Right renal cortex interstitium (tissue), 3 donors: ENCODE measurements at regions not wholly inside any gene's neighbourhood (a gene's known extent, or its start where the extent isn't known, plus 50 kb on each side); places are given as distances from the start of the nearest gene placed in this dataset.

Source experiments
- DNase-seq, 3 donors: peaks; one replicate each; pipeline ENCODE4 v3.0.0-alpha.2; 2013; ENCODE audit warnings: low read depth in 3 of 3, low spot score in 2 of 3

DNA sequence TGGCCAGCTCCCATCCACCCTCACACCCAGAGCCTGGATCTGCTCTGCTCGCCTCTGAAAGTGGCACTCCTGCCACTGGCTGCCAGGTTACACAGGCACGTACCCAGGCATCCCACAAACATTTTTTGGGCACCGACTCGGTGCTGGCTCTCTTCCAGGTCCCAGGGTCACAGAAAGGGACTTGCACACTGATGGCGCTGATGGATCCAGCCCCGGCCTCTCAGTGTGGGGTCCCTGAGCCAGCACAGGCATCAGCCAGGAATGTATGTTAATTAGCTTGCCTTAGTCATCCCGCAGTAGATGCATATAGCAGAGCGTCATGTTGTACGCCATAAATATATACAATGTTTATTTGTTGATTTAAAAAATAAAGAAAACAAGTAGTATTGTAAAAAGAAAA lies 537.2 kb downstream of the NPHP4 start:
- DNase-seq, result no peak

DNA sequence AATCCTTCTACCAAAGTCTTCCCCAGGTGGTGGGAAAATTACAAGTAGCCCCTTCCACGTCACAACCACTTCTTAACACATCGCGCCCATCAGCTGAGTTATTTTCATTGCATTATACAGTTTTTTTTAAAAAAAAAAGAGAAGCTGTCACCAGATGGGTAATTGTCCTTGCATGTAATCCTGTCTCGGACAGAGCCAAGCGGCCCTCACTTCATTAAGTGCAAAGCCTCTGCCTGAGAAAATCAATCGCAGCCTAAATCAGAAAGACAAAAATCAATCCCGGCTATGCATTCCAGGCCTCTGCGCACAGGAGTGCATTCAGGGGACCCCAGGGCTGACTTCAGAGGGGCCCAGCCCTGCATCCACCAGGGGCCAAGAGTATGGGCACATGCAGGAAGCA lies 538.9 kb downstream of the NPHP4 start:
- no peak for DNase-seq

GRCh38 chr1:5451671-5452070 lies 540.6 kb downstream of the NPHP4 start:
- DNase-seq, result no peak

- DNase-seq, result no peak
These were observed 543.7 kb downstream of the NPHP4 start for GRCh38 chr1:5448486-5448885.

GRCh38 chr1:5447503-5447960 lies 544.7 kb downstream of the NPHP4 start:
- no peak for DNase-seq

DNA sequence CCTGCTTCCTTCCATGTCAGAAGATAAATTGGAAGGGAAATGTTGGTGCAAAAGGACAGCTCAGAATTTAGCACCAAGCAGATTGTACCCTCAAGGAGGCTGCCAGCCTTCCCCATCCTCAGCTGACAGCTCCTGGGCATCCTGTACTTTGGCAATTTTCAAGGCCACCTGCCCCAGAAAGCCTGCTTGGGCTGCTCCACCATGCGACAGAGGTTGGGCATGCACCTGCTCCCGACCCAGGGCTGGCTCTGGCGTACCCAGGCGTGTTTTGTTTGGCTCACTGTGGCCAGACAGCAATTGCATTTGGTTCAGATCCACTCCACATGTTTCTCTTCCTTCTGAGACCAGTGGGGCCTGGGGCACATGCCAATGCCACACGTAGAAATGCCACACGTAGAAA lies 547.8 kb downstream of the NPHP4 start:
- DNase-seq, result no peak

DNA sequence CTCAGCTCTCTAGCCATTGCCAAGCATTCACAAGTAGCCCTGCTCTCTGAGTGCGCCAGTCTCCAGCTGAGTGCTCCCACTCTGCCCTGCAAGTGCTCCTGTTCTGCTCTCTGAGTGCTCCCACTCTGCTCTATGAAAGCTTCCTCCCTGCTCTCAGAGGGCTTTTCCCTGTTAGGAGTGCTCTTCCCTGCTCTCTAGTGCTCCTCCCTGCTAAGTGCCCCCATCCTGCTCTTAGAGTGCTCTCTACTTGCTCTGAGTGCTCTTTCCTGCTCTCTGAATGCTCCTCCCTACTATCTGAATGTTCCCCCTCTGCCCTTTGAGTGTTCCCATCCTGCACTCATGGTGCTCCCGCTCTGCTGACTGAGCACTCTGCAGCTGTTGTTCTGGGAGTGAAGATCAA lies 555.4 kb downstream of the NPHP4 start:
- DNase-seq, result no peak

GRCh38 chr1:5435414-5435813 lies 556.8 kb downstream of the NPHP4 start:
- DNase-seq, result no peak

DNA sequence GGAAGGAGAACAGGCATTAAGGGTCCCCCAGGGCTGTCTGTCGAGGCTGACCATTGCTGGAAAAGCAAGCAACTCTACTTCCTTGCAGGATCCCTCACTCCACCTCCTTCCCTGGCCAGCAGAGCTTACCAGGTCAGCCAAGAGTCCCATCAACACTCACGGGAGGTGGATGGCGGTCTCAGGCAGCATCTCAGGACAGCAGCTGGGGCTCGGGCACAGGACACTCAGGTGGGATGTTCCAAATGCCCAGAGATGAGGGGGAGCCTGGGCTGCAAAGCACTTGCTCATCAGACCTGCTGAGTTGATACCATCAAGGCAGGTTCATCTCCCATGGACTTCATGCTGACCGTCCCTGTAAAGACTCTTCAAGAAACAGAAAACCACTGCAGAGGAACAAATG lies 559.8 kb downstream of the NPHP4 start:
- DNase-seq, result no peak

- DNase-seq, result no peak
These were observed 561.1 kb downstream of the NPHP4 start for GRCh38 chr1:5430911-5431697.

DNA sequence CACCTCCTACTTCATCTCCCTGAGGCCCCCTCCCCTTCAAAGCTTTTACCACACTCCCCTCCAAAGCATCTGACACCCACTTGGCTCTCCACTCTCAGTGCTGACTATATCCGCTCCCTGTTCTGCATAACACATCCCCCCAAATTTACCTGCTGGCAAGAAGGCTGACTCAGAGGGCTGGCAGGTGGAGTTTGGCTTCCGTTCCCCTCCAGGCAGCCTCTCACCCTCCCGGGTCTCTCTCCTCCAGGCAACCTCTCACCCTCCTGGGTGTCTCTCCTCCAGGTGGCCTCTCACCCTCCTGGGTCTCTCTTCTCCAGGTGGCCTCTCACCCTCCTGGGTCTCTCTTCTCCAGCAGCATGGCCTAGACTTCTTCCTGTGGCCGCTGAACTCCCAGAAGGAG lies 562.1 kb downstream of the NPHP4 start:
- DNase-seq, result no peak

DNA sequence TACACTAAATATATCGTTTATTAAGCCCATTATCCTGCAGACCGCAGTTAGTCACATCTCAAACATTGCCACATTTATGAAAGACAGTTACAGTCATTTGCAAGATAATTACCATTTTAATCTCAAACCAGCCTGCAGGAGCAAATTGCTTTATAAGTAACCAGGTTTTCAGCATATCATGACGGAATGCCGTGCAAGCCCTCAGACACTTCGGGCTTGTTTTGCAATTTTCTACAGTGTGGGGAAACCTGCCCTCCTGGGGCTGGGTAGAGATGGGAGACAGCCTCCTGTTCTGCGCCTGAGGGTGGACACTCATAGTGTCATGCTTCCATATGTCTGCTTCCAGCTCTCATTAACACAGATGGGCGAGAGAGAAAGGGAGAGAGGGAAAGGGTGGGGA lies 563.9 kb downstream of the NPHP4 start:
- no peak for DNase-seq

GRCh38 chr1:5427026-5427613 lies 565.1 kb downstream of the NPHP4 start:
- no peak for DNase-seq

DNA sequence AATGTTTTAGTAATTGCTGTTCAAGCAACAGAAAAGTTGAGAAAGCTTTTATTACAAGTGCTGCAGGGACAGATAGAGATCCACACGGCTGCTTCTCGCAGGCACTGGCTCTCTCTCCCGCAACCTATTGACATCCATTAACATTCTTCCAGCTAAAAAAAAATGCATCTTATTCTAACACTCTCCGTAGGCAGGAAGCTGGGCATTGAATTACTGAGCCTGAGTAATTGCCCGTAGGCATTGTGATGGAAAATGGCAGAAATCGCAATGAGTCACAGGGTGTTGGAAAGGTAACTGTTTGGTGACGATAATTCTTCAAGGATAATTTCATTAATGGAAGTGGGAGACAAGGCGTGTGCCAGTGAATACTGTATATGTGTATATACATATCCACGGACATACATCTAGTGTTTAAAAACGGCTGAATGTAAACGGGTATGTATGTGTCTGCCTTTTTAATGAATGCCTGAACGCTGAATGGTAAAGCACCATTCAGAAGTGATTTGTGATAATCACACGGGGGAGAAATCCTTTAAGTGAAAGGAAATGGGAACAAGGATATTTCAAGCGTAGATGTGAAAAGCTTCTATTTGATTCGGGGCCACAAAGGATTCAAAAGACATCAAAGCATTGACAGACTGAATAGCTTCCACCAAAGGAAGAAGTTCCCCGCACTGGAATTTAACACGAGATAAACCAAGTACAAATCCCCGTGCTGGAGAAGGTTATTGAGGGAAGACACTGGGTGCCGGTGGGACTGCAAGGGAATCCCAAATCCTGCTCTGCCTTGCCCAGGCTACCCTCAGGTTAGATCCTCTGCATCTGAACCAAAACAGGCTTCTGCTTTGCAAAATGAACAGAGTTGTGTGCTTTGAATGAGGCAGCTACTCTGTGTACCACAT lies 567.2 kb downstream of the NPHP4 start:
- DNase-seq, result peak in 2 of 3 donors; percentile 17 to 43

- DNase-seq, result no peak
These were observed 569.1 kb downstream of the NPHP4 start for GRCh38 chr1:5423109-5423508.

DNA sequence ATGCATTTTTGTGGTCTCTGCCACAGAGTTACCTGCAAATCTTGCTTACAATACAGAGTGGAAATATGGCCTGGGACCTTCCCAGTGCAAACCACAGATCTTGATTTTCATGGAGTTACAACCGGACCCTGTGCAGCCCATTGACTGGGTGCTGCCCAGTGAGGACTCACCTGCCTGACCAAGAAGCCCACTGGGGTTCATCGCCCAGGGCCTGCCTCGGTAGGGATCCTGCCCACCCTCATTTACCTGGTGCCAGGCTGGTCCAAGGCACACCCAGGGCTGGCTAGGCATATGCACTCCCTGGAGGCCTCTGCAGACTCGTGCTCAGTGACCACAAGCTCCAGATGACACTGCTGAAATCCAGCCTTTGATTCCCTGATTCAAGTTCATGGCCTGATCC lies 572.7 kb downstream of the NPHP4 start:
- no peak for DNase-seq

GRCh38 chr1:5416518-5416917 lies 575.7 kb downstream of the NPHP4 start:
- DNase-seq, result no peak

- no peak for DNase-seq
These were observed 576.6 kb downstream of the NPHP4 start for GRCh38 chr1:5415606-5416005.

GRCh38 chr1:5410652-5411051 lies 581.6 kb downstream of the NPHP4 start:
- DNase-seq, result no peak

DNA sequence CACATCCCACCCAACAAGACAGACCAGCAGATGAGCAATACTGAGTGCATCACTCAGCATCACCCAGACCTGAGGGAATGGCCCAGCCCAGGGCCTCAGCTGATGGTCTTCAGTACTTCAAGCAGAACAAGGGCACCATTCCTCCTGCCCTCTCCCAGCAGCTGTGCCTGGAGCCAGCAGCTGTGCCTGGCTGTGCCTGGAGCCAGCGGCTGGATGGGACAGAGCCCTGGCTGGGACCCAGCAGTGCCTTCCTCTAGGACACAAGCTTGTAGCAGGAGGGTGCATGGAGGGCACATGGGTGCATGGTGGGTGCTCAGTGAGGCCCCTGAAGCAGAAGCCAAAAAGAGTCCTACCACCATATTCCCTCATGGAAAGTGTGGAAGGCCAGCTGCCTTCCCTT lies 583.8 kb downstream of the NPHP4 start:
- no peak for DNase-seq

GRCh38 chr1:5405263-5405662 lies 587.0 kb downstream of the NPHP4 start:
- no peak for DNase-seq
